Hepatocyte (in vitro differentiated cells): ENCODE measurements at regions not wholly inside any gene's neighbourhood (a gene's known extent, or its start where the extent isn't known, plus 50 kb on each side); places are given as distances from the start of the nearest gene placed in this dataset.

ENCODE experiments used
- CTCF ChIP-seq: fragments of 200-600 bp; sonication (generic); IDR thresholded peaks from 2 replicates; pipeline ENCODE4 v1.5.1; 2016; ENCODE audit warnings: antibody characterized with exemption, mild to moderate bottlenecking; ENCODE audit not compliant: poor library complexity
- EZH2 ChIP-seq: fragments of 200-600 bp; sonication (generic); IDR thresholded peaks from 2 replicates; pipeline ENCODE4 v1.6.1; 2016; ENCODE audit warnings: antibody characterized with exemption, mild to moderate bottlenecking, borderline replicate concordance
- EZH2phosphoT487 ChIP-seq: fragments of 200-600 bp; sonication (generic); IDR thresholded peaks from one replicate; pipeline ENCODE4 v1.6.1; 2018; ENCODE audit warnings: antibody characterized with exemption, mild to moderate bottlenecking, low read depth, moderate library complexity; ENCODE audit not compliant: unreplicated experiment, severe bottlenecking

GRCh38 chr15:45857291-45857690 is 222.5 kb downstream of the SQOR start:
- TF ChIP-seq EZH2phosphoT487 (no peak), CTCF (no peak), EZH2 (no peak)
